Sigmoid colon (tissue), 3 donors: ENCODE measurements at regions not wholly inside any gene's neighbourhood (a gene's known extent, or its start where the extent isn't known, plus 50 kb on each side); places are given as distances from the start of the nearest gene placed in this dataset.

Experiments used
- POLR2A ChIP-seq, 2 donors: fragments of 450-650 bp; IDR thresholded peaks; one replicate each; pipeline ENCODE4 v1.6.1; 2016; ENCODE audit warnings: antibody characterized with exemption in 2 of 2, mild to moderate bottlenecking in 2 of 2, moderate library complexity in 2 of 2
- TF ChIP-seq, protein P1 (sequence below), 4 experiments: fragments of 450-650 bp in 3 of 4; fragments of 200-600 bp in 1 of 4; IDR thresholded peaks; one replicate each; pipeline ENCODE4 v1.5.1; 2016 to 2019; ENCODE audit warnings: antibody characterized with exemption in 4 of 4, mild to moderate bottlenecking in 3 of 4, moderate library complexity in 2 of 4

- TF ChIP-seq, protein P1, sequence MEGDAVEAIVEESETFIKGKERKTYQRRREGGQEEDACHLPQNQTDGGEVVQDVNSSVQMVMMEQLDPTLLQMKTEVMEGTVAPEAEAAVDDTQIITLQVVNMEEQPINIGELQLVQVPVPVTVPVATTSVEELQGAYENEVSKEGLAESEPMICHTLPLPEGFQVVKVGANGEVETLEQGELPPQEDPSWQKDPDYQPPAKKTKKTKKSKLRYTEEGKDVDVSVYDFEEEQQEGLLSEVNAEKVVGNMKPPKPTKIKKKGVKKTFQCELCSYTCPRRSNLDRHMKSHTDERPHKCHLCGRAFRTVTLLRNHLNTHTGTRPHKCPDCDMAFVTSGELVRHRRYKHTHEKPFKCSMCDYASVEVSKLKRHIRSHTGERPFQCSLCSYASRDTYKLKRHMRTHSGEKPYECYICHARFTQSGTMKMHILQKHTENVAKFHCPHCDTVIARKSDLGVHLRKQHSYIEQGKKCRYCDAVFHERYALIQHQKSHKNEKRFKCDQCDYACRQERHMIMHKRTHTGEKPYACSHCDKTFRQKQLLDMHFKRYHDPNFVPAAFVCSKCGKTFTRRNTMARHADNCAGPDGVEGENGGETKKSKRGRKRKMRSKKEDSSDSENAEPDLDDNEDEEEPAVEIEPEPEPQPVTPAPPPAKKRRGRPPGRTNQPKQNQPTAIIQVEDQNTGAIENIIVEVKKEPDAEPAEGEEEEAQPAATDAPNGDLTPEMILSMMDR (IDR thresholded peaks at IDR 0.05) = no peak
- TF ChIP-seq POLR2A (IDR thresholded peaks at IDR 0.05) = no peak
Measured at GRCh38 chr5:169389318-169389717, 88.4 kb upstream of the SLIT3 start.
